OCI-LY1 (cell line): ENCODE measurements at regions not wholly inside any gene's neighbourhood (a gene's known extent, or its start where the extent isn't known, plus 50 kb on each side); places are given as distances from the start of the nearest gene placed in this dataset.

Source experiments
- EZH2 ChIP-seq: fragments of 200-600 bp; sonication (generic), shearing (Covaris generic); IDR thresholded peaks from 2 replicates; pipeline ENCODE4 v1.8.0; 2017; ENCODE audit warnings: borderline replicate concordance, mixed run types, mild to moderate bottlenecking, antibody characterized with exemption, low read length, moderate library complexity, mixed read lengths
- TF ChIP-seq, protein P1 (sequence below): fragments of 200-600 bp; sonication (generic), shearing (Covaris generic); IDR thresholded peaks from 2 replicates; pipeline ENCODE4 v1.5.1; 2017; ENCODE audit warnings: mild to moderate bottlenecking, antibody characterized with exemption, low read length, moderate library complexity, mixed read lengths

DNA sequence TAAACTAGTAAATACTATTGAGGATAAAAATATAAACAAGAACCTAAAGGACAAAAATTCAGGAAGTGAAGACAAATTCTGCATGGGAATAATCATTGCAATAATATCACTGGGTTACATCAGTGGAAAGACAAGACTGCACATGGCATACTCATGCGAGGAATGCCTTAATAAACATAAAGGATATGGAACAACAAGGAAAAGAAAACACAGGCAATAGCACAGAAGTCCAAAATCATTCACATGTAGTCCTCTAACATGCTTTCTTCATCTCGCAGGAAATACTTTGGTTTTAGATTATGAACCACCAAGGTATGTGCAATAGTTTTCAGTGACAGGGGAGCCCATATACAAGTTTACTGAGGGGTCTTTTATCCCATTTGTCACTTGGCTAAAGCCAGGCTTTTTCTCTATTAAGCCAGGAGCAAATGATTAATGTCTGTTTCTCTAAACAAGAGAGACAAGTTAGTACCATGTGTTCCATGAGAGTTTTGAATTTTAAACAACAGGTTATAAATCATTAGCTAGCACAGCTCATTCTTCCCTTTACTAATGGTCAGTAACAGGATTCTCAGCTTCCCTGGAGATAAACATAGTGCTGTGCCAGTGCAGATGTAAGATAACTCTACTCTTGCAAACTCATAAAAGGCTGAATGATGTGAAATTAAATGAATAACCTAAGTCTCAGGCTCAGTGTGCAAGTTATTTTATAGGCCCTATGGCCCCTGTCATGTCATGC, 353.6 kb upstream of the FSIP2 start:
- TF ChIP-seq, protein P1, sequence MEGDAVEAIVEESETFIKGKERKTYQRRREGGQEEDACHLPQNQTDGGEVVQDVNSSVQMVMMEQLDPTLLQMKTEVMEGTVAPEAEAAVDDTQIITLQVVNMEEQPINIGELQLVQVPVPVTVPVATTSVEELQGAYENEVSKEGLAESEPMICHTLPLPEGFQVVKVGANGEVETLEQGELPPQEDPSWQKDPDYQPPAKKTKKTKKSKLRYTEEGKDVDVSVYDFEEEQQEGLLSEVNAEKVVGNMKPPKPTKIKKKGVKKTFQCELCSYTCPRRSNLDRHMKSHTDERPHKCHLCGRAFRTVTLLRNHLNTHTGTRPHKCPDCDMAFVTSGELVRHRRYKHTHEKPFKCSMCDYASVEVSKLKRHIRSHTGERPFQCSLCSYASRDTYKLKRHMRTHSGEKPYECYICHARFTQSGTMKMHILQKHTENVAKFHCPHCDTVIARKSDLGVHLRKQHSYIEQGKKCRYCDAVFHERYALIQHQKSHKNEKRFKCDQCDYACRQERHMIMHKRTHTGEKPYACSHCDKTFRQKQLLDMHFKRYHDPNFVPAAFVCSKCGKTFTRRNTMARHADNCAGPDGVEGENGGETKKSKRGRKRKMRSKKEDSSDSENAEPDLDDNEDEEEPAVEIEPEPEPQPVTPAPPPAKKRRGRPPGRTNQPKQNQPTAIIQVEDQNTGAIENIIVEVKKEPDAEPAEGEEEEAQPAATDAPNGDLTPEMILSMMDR, result no peak
- TF ChIP-seq EZH2, result no peak
